ENCODE measurements at regions not wholly inside any gene's neighbourhood (a gene's known extent, or its start where the extent isn't known, plus 50 kb on each side); places are given as distances from the start of the nearest gene placed in this dataset.

DNA sequence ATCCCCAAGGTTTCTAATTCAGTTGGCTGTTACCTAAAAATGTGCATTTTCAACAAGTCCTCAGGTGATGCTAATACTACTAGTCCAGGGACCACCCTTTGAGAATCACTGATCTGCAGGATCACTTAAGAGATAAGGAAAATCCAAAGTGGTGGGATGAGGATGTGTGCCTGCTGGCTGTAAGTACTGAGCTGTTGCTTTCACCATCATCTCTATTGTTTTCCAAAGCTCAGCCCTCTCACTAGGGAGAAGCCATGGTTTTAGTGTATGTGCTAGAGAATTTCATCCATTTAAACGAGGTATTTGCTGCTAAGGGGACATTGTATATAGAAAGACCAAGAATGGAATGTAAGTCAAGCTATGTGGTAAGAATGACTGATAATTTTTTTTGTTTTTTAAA lies 202.3 kb downstream of the KIF21A start:
- no peak for DNase-seq (ENCODE audit: low spot score)

DNA sequence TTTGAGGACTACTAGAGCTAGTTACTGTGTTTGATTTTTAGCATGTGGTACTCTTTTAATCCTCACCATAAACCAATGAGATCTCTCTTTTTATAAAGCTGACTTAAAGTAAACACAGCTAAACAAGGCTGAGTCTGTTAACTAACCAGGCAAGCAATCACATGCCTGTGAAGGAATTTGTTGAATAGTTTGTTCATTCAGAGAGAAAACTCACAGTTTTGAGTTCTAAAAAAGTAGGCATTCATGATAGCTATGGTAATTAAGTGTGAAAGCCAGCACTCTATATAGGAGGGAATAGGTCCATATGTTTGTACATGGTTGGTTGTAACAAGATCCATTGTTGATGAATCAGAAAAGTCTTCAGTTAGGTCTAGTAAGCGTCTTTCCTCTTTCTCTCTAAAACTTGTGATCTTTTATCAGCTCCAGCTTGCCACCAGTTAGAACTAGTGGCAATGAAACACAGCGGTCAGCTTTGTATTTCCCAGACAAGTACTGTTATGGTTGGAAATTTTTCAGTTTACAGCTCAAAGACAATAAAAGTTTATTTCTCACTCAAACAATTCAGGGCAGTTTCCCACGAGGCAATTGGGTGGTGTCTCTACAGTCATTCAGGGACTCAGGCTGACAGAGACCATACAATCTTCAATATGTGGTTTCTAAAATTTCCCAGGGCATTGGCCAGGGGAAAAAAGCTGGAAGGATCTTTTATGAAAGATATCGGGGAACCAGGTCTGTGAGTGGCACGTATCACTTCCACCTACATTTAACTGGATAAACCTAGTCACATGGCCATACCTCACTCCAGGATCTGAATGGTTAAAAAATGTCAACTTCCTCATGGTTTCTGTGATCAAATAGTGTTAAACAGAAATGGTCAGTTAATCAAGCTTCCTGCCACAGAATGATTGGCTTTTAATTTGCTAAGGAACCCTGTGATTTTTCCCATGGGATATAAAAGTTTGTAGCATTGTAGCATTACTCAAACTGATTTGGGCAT lies 203.1 kb downstream of the KIF21A start:
- DNase-seq (ENCODE audit: low spot score) = no peak

GRCh38 chr12:39237004-39237403 lies 205.9 kb downstream of the KIF21A start:
- no peak for DNase-seq (ENCODE audit: low spot score)

GRCh38 chr12:39235990-39236767 lies 206.7 kb downstream of the KIF21A start:
- DNase-seq (ENCODE audit: low spot score) = no peak

DNA sequence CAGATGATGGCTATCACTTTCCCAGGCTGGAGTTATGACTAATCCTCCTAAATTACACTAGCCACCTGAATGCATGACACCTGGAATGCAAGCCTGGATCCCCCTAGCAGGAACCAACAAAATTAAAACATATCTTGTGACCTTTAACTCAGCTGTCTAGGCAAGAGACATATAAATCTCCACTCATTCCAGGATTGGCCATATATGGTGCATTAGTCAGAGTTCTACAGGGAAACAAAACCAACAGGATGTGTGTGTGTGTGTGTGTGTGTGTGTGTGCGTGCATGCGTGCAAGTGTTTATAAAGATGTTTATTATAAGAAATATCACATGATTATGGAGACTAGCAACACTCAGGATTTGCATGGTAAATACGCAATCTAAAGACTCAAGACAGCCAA lies 212.8 kb downstream of the KIF21A start:
- DNase-seq (ENCODE audit: low spot score) = no peak

GRCh38 chr12:39227218-39227617 lies 215.7 kb downstream of the KIF21A start:
- no peak for DNase-seq (ENCODE audit: low spot score)

DNA sequence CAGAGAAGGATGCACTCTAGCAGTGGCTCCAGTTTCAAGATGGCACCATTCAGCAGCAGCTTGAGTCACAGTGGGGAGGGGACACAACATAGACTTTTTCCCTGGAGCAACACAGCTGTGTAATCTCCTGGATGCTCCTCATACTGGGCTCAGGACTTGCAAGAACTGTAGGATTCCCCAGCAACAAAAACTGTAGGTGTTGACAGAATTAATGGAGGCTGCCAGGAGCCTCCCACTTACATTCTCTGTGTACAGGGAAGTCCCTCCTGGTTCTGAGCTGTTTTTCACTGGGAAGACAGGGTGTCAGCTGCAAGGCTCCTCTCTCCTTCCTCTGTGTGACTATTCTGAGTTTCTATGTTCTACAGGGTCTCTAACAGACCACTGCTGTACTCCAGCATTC lies 217.9 kb downstream of the KIF21A start:
- DNase-seq (ENCODE audit: low spot score) = no peak

GRCh38 chr12:39205969-39206368 lies 237.0 kb downstream of the KIF21A start:
- no peak for DNase-seq (ENCODE audit: low spot score)

- DNase-seq (ENCODE audit: low spot score) = no peak
These were observed 243.6 kb downstream of the KIF21A start for GRCh38 chr12:39199351-39199750.

- no peak for DNase-seq (ENCODE audit: low spot score)
These were observed 254.2 kb downstream of the KIF21A start for GRCh38 chr12:39188689-39189088.

GRCh38 chr12:39186744-39187143 lies 256.2 kb downstream of the KIF21A start:
- no peak for DNase-seq (ENCODE audit: low spot score)

DNA sequence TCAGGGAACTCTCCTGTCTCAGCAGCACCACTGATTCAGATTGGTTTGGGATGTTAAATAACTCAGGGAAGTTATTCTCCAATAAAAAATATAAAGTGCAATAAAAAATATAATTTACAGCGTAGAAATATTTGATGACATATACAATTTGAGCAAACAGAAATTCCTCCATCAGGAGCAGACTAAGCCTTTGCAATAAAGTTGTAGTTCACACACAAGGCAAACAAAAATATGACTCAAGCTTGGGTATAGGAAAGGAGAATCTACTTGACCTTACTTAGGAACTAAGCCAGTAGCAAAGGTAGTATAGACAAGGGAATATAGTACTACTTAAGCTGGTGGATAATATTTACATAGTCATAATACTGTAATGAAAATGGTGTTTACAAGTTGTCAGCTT lies 264.1 kb downstream of the KIF21A start:
- no peak for DNase-seq (ENCODE audit: low spot score)

GRCh38 chr12:39176356-39176755 lies 266.6 kb downstream of the KIF21A start:
- no peak for DNase-seq (ENCODE audit: low spot score)

GRCh38 chr12:39173726-39174125 lies 268.3 kb upstream of the CPNE8 start:
- no peak for DNase-seq (ENCODE audit: low spot score)

- no peak for DNase-seq (ENCODE audit: low spot score)
These were observed 259.9 kb upstream of the CPNE8 start for GRCh38 chr12:39165338-39165737.

GRCh38 chr12:39161465-39162085 lies 256.2 kb upstream of the CPNE8 start:
- DNase-seq (ENCODE audit: low spot score) = no peak

GRCh38 chr12:39157696-39158342 lies 252.4 kb upstream of the CPNE8 start:
- DNase-seq (ENCODE audit: low spot score) = no peak

DNA sequence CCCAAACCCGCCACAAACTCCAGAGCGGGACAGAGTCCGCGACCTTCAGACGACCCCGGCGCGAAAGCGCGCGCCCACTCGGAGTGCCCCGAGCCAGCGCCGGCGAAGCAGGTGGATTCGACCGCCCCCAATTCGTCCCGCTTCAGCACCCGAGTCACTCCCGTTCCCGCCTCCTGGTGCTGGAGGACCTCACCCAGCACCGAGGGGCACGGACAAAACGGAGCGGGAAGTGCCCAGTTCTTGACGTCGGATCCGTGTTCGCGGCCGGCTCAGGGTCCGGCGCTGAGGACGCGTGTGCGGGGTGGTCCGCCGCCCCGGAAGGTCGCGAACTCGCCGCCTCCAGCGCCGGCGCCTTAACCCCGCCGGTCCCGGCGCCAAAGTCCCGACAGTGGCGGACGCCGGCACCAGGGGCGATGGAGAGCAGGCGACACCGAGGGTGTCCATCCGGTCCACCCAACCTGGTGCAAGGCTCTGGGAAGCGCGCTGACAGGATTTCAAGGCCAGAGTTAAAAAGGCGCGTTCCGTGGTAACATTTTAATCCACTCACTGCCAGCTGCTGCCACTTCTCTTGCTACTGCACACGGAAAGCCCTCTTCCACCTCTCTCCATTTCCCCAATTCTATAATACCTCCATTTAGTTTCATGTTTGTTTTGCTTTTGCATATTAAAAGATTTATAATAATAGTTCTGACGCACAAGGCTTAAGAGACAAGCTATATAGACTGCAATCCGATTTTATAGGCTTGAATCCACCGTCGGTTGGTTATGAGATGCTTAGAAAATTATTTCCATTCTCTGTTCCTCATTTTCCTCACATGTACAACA lies 240.0 kb upstream of the CPNE8 start:
- DNase-seq (ENCODE audit: low spot score) = no peak

DNA sequence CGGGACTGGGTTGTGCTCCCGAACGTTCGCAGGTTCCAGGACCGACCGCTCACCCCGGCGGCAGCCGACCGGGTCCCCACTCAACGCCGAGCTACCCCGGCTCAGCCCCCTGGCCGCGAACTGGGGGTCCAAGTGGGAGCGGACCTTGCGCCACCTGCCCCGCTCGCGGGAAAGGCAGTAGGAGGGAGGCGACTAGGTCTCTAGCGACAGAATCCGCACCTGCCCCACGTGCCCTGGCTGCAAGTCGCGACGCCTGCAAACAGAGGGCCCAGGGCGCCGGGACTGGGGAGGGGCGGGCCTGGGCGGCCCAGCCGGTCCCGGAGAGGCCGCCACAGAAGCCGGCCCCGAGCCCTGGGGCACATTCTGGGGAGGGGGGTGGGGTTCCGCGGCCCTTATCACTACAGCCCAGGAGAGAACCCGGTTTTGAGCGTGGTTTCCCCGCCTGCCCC lies 239.2 kb upstream of the CPNE8 start:
- DNase-seq (ENCODE audit: low spot score) = no peak

DNA sequence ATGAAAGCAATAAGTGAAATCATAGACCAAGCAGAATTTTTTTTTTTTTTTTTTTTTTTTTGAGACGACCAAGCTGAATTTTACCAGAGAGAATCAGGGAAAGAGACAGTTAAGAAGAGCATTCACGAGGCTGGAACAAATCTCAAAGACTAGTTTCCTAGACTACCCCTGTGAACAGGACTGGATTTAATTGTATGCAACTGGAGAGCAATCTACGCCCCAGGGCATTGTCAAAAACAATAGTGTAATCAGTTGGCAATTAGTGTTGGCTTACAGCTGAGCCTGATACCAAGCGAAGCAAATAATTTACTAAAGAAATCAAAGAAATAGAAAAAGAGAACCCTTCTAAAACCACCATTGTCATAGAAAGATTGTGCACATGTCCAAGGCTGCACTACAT lies 232.9 kb upstream of the CPNE8 start:
- DNase-seq (ENCODE audit: low spot score) = no peak

DNA sequence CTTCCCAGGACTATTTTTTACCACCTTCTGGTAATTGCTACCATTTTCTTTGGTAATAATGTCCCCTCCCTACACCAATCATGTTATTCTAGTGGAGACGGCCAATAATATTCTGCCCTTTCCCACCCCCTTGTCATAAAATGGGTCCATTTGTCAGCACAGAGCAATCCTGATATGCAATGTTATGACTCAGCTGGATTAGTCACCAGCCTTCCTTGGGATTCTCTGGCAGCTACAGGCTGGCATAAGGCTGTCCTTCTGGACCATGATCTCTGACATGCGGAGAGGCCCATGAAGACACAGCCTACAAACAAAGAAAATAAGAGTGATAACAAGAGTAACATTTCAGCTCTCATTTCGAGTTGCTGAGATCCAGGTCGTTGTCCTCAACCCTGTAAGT lies 222.0 kb upstream of the CPNE8 start:
- no peak for DNase-seq (ENCODE audit: low spot score)
